Neural cell (in vitro differentiated cells): ENCODE measurements at regions not wholly inside any gene's neighbourhood (a gene's known extent, or its start where the extent isn't known, plus 50 kb on each side); places are given as distances from the start of the nearest gene placed in this dataset.

ENCODE experiments used
- EP300 ChIP-seq: fragments of 450-650 bp; conservative IDR thresholded peaks from 2 replicates; pipeline ENCODE4 v1.6.1; 2014; ENCODE audit warnings: antibody characterized with exemption, mild to moderate bottlenecking, moderate library complexity; ENCODE audit not compliant: poor library complexity, severe bottlenecking
- MXI1 ChIP-seq: fragments of 450-650 bp; conservative IDR thresholded peaks from 2 replicates; pipeline ENCODE4 v1.6.1; 2014; ENCODE audit warnings: antibody characterized with exemption, mild to moderate bottlenecking; ENCODE audit not compliant: poor library complexity, severe bottlenecking
- POLR2AphosphoS5 ChIP-seq: IDR thresholded peaks from 2 replicates; pipeline ENCODE4 v1.6.1; 2012
- RAD21 ChIP-seq: fragments of 450-650 bp; conservative IDR thresholded peaks from 2 replicates; pipeline ENCODE4 v1.6.1; 2014; ENCODE audit warnings: antibody characterized with exemption, mild to moderate bottlenecking, moderate library complexity
- TF ChIP-seq, protein P1 (sequence below): fragments of 450-650 bp; IDR thresholded peaks from 2 replicates; pipeline ENCODE4 v1.5.1; 2014; ENCODE audit warnings: antibody characterized with exemption, mild to moderate bottlenecking, moderate library complexity; ENCODE audit not compliant: poor library complexity, severe bottlenecking

DNA sequence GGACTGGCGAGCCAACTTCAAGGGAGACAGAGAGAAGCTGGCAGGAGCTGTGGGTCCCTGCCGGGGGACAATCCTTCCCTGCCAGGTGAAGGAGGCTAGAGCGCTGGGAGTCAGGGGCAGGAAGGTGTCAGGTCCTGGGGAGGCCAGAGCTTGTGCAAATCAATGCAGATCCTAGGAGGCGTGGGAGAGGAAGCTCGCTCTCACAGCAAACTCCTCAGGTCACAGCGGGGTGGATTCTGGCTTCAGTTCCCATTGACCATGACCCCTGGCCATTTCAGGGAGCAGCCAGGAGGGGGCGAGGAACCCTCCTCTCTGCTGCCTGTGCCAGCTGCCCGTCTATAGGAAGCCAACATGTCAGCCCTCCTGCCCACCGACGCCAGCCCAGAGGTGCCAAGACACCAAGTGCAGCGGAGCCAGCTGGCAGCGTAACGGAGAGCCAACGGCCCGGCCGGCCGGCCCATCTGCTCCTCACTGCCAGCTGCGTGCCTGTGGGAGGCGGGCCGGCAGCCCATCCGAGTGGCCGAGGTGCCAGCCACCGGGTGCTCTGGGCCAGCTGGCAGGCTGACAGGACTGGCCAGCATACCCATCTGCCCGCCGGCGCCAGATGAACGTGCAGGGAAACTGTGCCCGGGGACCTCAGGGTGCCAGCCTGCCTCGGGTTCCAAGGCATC lies 374.8 kb downstream of the MIAT start:
- TF ChIP-seq, protein P1, sequence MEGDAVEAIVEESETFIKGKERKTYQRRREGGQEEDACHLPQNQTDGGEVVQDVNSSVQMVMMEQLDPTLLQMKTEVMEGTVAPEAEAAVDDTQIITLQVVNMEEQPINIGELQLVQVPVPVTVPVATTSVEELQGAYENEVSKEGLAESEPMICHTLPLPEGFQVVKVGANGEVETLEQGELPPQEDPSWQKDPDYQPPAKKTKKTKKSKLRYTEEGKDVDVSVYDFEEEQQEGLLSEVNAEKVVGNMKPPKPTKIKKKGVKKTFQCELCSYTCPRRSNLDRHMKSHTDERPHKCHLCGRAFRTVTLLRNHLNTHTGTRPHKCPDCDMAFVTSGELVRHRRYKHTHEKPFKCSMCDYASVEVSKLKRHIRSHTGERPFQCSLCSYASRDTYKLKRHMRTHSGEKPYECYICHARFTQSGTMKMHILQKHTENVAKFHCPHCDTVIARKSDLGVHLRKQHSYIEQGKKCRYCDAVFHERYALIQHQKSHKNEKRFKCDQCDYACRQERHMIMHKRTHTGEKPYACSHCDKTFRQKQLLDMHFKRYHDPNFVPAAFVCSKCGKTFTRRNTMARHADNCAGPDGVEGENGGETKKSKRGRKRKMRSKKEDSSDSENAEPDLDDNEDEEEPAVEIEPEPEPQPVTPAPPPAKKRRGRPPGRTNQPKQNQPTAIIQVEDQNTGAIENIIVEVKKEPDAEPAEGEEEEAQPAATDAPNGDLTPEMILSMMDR: no peak
- TF ChIP-seq EP300: no peak
- TF ChIP-seq MXI1: no peak
- TF ChIP-seq POLR2AphosphoS5: no peak
- no peak for TF ChIP-seq RAD21
